SK-N-SH (cell line): ENCODE measurements at regions not wholly inside any gene's neighbourhood (a gene's known extent, or its start where the extent isn't known, plus 50 kb on each side); places are given as distances from the start of the nearest gene placed in this dataset.

Experiments
- CTCF ChIA-PET: fragments of 300-600, 350-600 bp; formaldehyde crosslinking; extraction: SDS; loops from one replicate; lab custom pipeline; 2021; lab: Yijun Ruan, JAX
- POLR2A ChIA-PET: fragments of 350-600 bp; sonication (Branson Sonifier 250); formaldehyde crosslinking; extraction: SDS; loops from one replicate; lab custom pipeline; 2020; ENCODE audit warnings: antibody characterized with exemption, inconsistent platforms; lab: Yijun Ruan, JAX
- DNase-seq: peaks from one replicate; pipeline ENCODE4 v3.0.0; 2012
- H2AFZ ChIP-seq: fragments of 200-600 bp; sonication (generic); 2 replicates; pipeline ENCODE4 v1.8.1; 2016; ENCODE audit warnings: antibody characterized with exemption, mild to moderate bottlenecking, low read depth
- H3F3A ChIP-seq: fragments of 200-600 bp; sonication (generic); replicated peaks from 2 replicates; pipeline ENCODE3; 2016; ENCODE audit warnings: antibody characterized with exemption, mild to moderate bottlenecking; ENCODE audit not compliant: insufficient read depth
- H3K27ac ChIP-seq, 2 experiments: fragments of 200-500 bp in 1 of 2; fragments of 200-600 bp in 1 of 2; sonication (Bioruptor generic) in 1 of 2; sonication (generic), shearing (Covaris generic) in 1 of 2; 2 replicates each; pipeline versions ENCODE4 v1.5.1 to v1.6.1; 2014 to 2016; ENCODE audit warnings: low read depth in 2 of 2, inconsistent platforms in 1 of 2, low read length in 1 of 2, mild to moderate bottlenecking in 1 of 2, mixed read lengths in 1 of 2
- H3K27me3 ChIP-seq: fragments of 200-600 bp; sonication (generic), shearing (Covaris generic); 2 replicates; pipeline ENCODE4 v1.6.1; 2016; ENCODE audit warnings: mixed run types; ENCODE audit not compliant: insufficient read depth
- H3K36me3 ChIP-seq, 2 experiments: fragments of 200-500 bp in 1 of 2; fragments of 200-600 bp in 1 of 2; sonication (Bioruptor generic) in 1 of 2; sonication (generic) in 1 of 2; replicated peaks in 1 of 2; 2 replicates each; pipeline versions ENCODE3 to v1.5.1; 2014 to 2016; ENCODE audit warnings: low read length in 1 of 2, mild to moderate bottlenecking in 1 of 2; ENCODE audit not compliant: insufficient read depth in 2 of 2, control insufficient read depth in 1 of 2
- H3K4me1 ChIP-seq, 2 experiments: fragments of 200-500 bp in 1 of 2; fragments of 200-600 bp in 1 of 2; sonication (Bioruptor generic) in 1 of 2; sonication (generic), shearing (Covaris generic) in 1 of 2; 2 replicates each; pipeline versions ENCODE4 v1.5.1 to v1.6.1; 2014 to 2016; ENCODE audit warnings: low read depth in 1 of 2, low read length in 1 of 2, mixed run types in 1 of 2; ENCODE audit not compliant: insufficient read depth in 2 of 2, control insufficient read depth in 1 of 2
- H3K4me2 ChIP-seq: fragments of 200-600 bp; sonication (generic), shearing (Covaris generic); 2 replicates; pipeline ENCODE4 v1.6.1; 2017; ENCODE audit warnings: mixed run types
- H3K4me3 ChIP-seq, 2 experiments: fragments of 200-500 bp in 1 of 2; fragments of 200-600 bp in 1 of 2; sonication (Bioruptor generic) in 1 of 2; sonication (generic), shearing (Covaris generic) in 1 of 2; 2 replicates each; pipeline versions ENCODE4 v1.5.1 to v1.8.1; 2014 to 2016; ENCODE audit warnings: low read depth in 2 of 2, inconsistent platforms in 1 of 2, low read length in 1 of 2, mild to moderate bottlenecking in 1 of 2, mixed read lengths in 1 of 2, moderate library complexity in 1 of 2
- H3K79me2 ChIP-seq: fragments of 200-600 bp; sonication (generic); 2 replicates; pipeline ENCODE4 v1.8.1; 2017; ENCODE audit warnings: mild to moderate bottlenecking; ENCODE audit not compliant: insufficient read depth
- H3K9ac ChIP-seq: fragments of 200-600 bp; sonication (generic); 2 replicates; pipeline ENCODE4 v1.6.1; 2017; ENCODE audit warnings: mixed run types
- H3K9me2 ChIP-seq: fragments of 200-600 bp; sonication (generic); 2 replicates; pipeline ENCODE4 v1.6.1; 2017; ENCODE audit warnings: mixed run types
- H3K9me3 ChIP-seq: fragments of 200-600 bp; sonication (generic); 2 replicates; pipeline ENCODE4 v1.6.1; 2017; ENCODE audit warnings: mixed run types, mild to moderate bottlenecking, moderate library complexity
- H4K20me1 ChIP-seq: fragments of 200-600 bp; sonication (generic); 2 replicates; pipeline ENCODE4 v1.6.1; 2017; ENCODE audit warnings: mild to moderate bottlenecking, mixed run types; ENCODE audit not compliant: insufficient read depth
- CHD2 ChIP-seq: fragments of 150-350 bp; IDR thresholded peaks from 2 replicates; pipeline ENCODE4 v1.6.1; 2018; ENCODE audit warnings: low read length; ENCODE audit not compliant: partially characterized antibody
- ELF1 ChIP-seq: IDR thresholded peaks from 2 replicates; pipeline ENCODE4 v1.4.0; 2012
- EP300 ChIP-seq, 2 experiments: IDR thresholded peaks; 2 replicates each; pipeline versions ENCODE4 v1.4.0 to v1.6.1; 2012; ENCODE audit warnings: borderline replicate concordance in 1 of 2, low read depth in 1 of 2, low read length in 1 of 2
- EZH2phosphoT487 ChIP-seq: fragments of 200-600 bp; sonication (generic); IDR thresholded peaks from 2 replicates; pipeline ENCODE4 v1.6.1; 2017; ENCODE audit warnings: low read depth, mixed run types, mild to moderate bottlenecking, antibody characterized with exemption, moderate library complexity, borderline replicate concordance
- FOXJ3 ChIP-seq: sonication (generic); formaldehyde crosslinking; IDR thresholded peaks from 2 replicates; pipeline ENCODE4 v1.5.1; 2020; ENCODE audit warnings: mild to moderate bottlenecking, missing genetic modification reagents
- FOXM1 ChIP-seq: IDR thresholded peaks from 2 replicates; pipeline ENCODE4 v1.4.0; 2012; ENCODE audit warnings: low read depth, mild to moderate bottlenecking
- GABPA ChIP-seq: IDR thresholded peaks from 2 replicates; pipeline ENCODE4 v1.4.0; 2012; ENCODE audit warnings: low read depth, mild to moderate bottlenecking
- GATA2 ChIP-seq: sonication (generic); formaldehyde crosslinking; IDR thresholded peaks from 2 replicates; pipeline ENCODE4 v1.5.0; 2020; ENCODE audit warnings: mild to moderate bottlenecking, missing genetic modification reagents
- JUND ChIP-seq: IDR thresholded peaks from 2 replicates; pipeline ENCODE4 v1.4.0; 2012
- MEF2A ChIP-seq: IDR thresholded peaks from 2 replicates; pipeline ENCODE4 v1.4.0; 2012; ENCODE audit warnings: low read depth, borderline replicate concordance
- MXI1 ChIP-seq: IDR thresholded peaks from 2 replicates; pipeline ENCODE4 v1.6.1; 2012; ENCODE audit warnings: mild to moderate bottlenecking, low read depth, low read length, improper control_type of control experiment
- NRF1 ChIP-seq: IDR thresholded peaks from 2 replicates; pipeline ENCODE4 v1.6.1; 2012; ENCODE audit warnings: low read depth, mild to moderate bottlenecking, low read length
- RCOR1 ChIP-seq: fragments of 150-350 bp; IDR thresholded peaks from 2 replicates; pipeline ENCODE4 v1.6.1; 2017; ENCODE audit warnings: antibody characterized with exemption, low read length
- RFX5 ChIP-seq: IDR thresholded peaks from 2 replicates; pipeline ENCODE4 v1.6.1; 2012; ENCODE audit warnings: mild to moderate bottlenecking, improper control_type of control experiment, low read length
- RXRA ChIP-seq: IDR thresholded peaks from 2 replicates; pipeline ENCODE4 v1.4.0; 2012; ENCODE audit warnings: low read depth, mild to moderate bottlenecking, borderline replicate concordance
- SIN3A ChIP-seq: IDR thresholded peaks from 2 replicates; pipeline ENCODE4 v1.6.1; 2012; ENCODE audit warnings: low read depth, mild to moderate bottlenecking, low read length, moderate library complexity, borderline replicate concordance
- SMC3 ChIP-seq: IDR thresholded peaks from 2 replicates; pipeline ENCODE4 v1.6.1; 2012; ENCODE audit warnings: low read depth, low read length, improper control_type of control experiment
- TAF1 ChIP-seq: IDR thresholded peaks from 2 replicates; pipeline ENCODE4 v1.6.1; 2012; ENCODE audit warnings: low read depth, mild to moderate bottlenecking, low read length, moderate library complexity, borderline replicate concordance
- TEAD4 ChIP-seq: IDR thresholded peaks from 2 replicates; pipeline ENCODE4 v1.4.0; 2012; ENCODE audit warnings: mild to moderate bottlenecking, borderline replicate concordance; ENCODE audit not compliant: insufficient read depth
- YY1 ChIP-seq: IDR thresholded peaks from 2 replicates; pipeline ENCODE4 v1.4.0; 2012; ENCODE audit warnings: low read depth, mild to moderate bottlenecking
- WGBS: methylation state at CpG from one replicate; pipeline ENCODE4 v1.1.6; 2017; ENCODE audit warnings: low lambda C conversion rate; 5-methylcytosine and 5-hydroxymethylcytosine counted together
- TF ChIP-seq, protein P1 (sequence below): fragments of 150-350 bp; IDR thresholded peaks from 2 replicates; pipeline ENCODE4 v1.6.1; 2017; ENCODE audit warnings: antibody characterized with exemption, low read length, low read depth, borderline replicate concordance
- TF ChIP-seq, protein P2 (sequence below): IDR thresholded peaks from 2 replicates; pipeline ENCODE4 v1.4.0; 2012; ENCODE audit warnings: low read depth
- TF ChIP-seq, protein P3 (sequence below): IDR thresholded peaks from 2 replicates; pipeline ENCODE4 v1.4.0; 2012; ENCODE audit warnings: low read depth, borderline replicate concordance
- TF ChIP-seq, protein P4 (sequence below): IDR thresholded peaks from 2 replicates; pipeline ENCODE4 v1.6.1; 2012; ENCODE audit warnings: mild to moderate bottlenecking, low read depth, low read length, moderate library complexity
- TF ChIP-seq, protein P5 (sequence below): fragments of 200-600 bp; sonication (generic); IDR thresholded peaks from 2 replicates; pipeline ENCODE4 v1.6.1; 2017; ENCODE audit warnings: antibody characterized with exemption, mild to moderate bottlenecking, moderate library complexity

DNA sequence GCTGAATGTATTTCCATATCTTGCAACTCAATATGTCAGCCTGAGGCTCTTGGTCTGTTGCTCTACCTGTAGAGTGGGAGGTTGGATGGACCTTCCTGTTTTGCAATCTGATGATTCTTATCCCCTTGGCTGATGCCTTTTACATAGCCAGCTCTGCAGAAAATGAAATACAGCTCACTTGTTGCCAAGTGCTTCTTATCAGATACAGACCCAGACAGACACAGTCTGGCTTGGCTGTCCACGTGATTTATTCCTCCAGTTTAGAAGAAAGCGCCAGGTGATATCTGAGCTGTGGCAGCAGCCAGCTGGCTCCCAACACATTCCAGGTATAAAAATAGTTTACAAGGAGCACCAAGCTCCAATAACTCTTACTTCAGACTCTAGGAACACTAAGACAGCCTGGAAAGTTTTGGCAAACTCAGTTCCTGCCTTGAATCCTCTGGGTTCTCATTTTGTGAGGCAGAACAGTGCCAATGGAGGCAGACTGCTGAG is 479.2 kb upstream of the USP24 start:
- peak; percentile 60 for DNase-seq
- ChIA-PET POLR2A (interaction anchor here (0.7 to 2.1 kb wide), 6 partner anchors 39 to 838 kb away, joined by 3 to 7 read pairs (median 3); no protein-coding TSS in a partner anchor), CTCF (interaction anchor here (0.6 to 1.0 kb wide), 2 partner anchors 319 to 491 kb away, joined by 3 read pairs; no protein-coding TSS in a partner anchor)
- WGBS = 30% methylated on average over 2 of the region's 2 CpGs
- peak overlapping the region; percentile 12; the same call in 1 of the 2 replicates for H3K4me2 ChIP-seq
- H3K9ac ChIP-seq = no peak overlapping the region
- H3K79me2 ChIP-seq = no peaks in the 10 kb centered on the region
- peak overlapping the region; percentile 72 to 100 for H3K27ac ChIP-seq
- no peak overlapping the region; the same call in 1 of the 2 replicates for H2AFZ ChIP-seq
- H3K4me3 ChIP-seq = no peak overlapping the region
- H3K4me1 ChIP-seq = peaks cover 20 to 52% of the 10 kb centered on the region in 2 experiments; a peak in 2 of 4 replicates
- H3K27me3 ChIP-seq = no peaks in the 10 kb centered on the region
- H3K9me3 ChIP-seq = no peaks in the 10 kb centered on the region
- H3F3A ChIP-seq = peaks cover 16% of the 10 kb centered on the region
- no peaks in the 10 kb centered on the region for H3K9me2 ChIP-seq
- no peaks in the 10 kb centered on the region for H3K36me3 ChIP-seq
- no peaks in the 10 kb centered on the region for H4K20me1 ChIP-seq
- TF ChIP-seq FOXM1 (peak; percentile 75), RFX5 (peak; percentile 88), EZH2phosphoT487 (no peak), NRF1 (no peak), RCOR1 (peak; percentile 89), YY1 (no peak), SMC3 (no peak), GABPA (no peak), CHD2 (peak; percentile 76), RXRA (0 out of 2 replicates have a peak, but pooled peaks have one; percentile 33), TAF1 (no peak), MEF2A (peak; percentile 65; the same call in 1 of the 2 replicates), FOXJ3 (CRISPR knock-in tag) (peak; percentile 92), EP300 (IDR thresholded peaks at IDR 0.05; ENCODE audit: borderline replicate concordance in 1 of 2, low read depth in 1 of 2, low read length in 1 of 2) (peak; percentile 82 to 98; a peak in 3 of 4 replicates), MXI1 (no peak), TEAD4 (0 out of 2 replicates have a peak, but pooled peaks have one; percentile 44), ELF1 (no peak), JUND (peak; percentile 54; the same call in 1 of the 2 replicates), GATA2 (CRISPR knock-in tag) (peak; percentile 99), SIN3A (0 out of 2 replicates have a peak, but pooled peaks have one; percentile 17)
- TF ChIP-seq, protein P1, sequence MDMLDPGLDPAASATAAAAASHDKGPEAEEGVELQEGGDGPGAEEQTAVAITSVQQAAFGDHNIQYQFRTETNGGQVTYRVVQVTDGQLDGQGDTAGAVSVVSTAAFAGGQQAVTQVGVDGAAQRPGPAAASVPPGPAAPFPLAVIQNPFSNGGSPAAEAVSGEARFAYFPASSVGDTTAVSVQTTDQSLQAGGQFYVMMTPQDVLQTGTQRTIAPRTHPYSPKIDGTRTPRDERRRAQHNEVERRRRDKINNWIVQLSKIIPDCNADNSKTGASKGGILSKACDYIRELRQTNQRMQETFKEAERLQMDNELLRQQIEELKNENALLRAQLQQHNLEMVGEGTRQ = peak; percentile 20; the same call in 1 of the 2 replicates
- TF ChIP-seq, protein P2, sequence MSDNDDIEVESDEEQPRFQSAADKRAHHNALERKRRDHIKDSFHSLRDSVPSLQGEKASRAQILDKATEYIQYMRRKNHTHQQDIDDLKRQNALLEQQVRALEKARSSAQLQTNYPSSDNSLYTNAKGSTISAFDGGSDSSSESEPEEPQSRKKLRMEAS = 0 out of 2 replicates have a peak, but pooled peaks have one; percentile 16
- TF ChIP-seq, protein P3, sequence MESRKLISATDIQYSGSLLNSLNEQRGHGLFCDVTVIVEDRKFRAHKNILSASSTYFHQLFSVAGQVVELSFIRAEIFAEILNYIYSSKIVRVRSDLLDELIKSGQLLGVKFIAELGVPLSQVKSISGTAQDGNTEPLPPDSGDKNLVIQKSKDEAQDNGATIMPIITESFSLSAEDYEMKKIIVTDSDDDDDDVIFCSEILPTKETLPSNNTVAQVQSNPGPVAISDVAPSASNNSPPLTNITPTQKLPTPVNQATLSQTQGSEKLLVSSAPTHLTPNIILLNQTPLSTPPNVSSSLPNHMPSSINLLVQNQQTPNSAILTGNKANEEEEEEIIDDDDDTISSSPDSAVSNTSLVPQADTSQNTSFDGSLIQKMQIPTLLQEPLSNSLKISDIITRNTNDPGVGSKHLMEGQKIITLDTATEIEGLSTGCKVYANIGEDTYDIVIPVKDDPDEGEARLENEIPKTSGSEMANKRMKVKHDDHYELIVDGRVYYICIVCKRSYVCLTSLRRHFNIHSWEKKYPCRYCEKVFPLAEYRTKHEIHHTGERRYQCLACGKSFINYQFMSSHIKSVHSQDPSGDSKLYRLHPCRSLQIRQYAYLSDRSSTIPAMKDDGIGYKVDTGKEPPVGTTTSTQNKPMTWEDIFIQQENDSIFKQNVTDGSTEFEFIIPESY = no peak
- TF ChIP-seq, protein P4, sequence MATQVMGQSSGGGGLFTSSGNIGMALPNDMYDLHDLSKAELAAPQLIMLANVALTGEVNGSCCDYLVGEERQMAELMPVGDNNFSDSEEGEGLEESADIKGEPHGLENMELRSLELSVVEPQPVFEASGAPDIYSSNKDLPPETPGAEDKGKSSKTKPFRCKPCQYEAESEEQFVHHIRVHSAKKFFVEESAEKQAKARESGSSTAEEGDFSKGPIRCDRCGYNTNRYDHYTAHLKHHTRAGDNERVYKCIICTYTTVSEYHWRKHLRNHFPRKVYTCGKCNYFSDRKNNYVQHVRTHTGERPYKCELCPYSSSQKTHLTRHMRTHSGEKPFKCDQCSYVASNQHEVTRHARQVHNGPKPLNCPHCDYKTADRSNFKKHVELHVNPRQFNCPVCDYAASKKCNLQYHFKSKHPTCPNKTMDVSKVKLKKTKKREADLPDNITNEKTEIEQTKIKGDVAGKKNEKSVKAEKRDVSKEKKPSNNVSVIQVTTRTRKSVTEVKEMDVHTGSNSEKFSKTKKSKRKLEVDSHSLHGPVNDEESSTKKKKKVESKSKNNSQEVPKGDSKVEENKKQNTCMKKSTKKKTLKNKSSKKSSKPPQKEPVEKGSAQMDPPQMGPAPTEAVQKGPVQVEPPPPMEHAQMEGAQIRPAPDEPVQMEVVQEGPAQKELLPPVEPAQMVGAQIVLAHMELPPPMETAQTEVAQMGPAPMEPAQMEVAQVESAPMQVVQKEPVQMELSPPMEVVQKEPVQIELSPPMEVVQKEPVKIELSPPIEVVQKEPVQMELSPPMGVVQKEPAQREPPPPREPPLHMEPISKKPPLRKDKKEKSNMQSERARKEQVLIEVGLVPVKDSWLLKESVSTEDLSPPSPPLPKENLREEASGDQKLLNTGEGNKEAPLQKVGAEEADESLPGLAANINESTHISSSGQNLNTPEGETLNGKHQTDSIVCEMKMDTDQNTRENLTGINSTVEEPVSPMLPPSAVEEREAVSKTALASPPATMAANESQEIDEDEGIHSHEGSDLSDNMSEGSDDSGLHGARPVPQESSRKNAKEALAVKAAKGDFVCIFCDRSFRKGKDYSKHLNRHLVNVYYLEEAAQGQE = no peak
- TF ChIP-seq, protein P5, sequence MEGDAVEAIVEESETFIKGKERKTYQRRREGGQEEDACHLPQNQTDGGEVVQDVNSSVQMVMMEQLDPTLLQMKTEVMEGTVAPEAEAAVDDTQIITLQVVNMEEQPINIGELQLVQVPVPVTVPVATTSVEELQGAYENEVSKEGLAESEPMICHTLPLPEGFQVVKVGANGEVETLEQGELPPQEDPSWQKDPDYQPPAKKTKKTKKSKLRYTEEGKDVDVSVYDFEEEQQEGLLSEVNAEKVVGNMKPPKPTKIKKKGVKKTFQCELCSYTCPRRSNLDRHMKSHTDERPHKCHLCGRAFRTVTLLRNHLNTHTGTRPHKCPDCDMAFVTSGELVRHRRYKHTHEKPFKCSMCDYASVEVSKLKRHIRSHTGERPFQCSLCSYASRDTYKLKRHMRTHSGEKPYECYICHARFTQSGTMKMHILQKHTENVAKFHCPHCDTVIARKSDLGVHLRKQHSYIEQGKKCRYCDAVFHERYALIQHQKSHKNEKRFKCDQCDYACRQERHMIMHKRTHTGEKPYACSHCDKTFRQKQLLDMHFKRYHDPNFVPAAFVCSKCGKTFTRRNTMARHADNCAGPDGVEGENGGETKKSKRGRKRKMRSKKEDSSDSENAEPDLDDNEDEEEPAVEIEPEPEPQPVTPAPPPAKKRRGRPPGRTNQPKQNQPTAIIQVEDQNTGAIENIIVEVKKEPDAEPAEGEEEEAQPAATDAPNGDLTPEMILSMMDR = no peak
